ENCODE measurements at regions not wholly inside any gene's neighbourhood (a gene's known extent, or its start where the extent isn't known, plus 50 kb on each side); places are given as distances from the start of the nearest gene placed in this dataset.

- no peak for DNase-seq
- Histone ChIP-seq H3K9me3 (no peaks in the 10 kb centered on the region), H3K27me3 (no peaks in the 10 kb centered on the region), H3K4me1 (no peaks in the 10 kb centered on the region), H3K4me3 (no peak overlapping the region), H3K27ac (no peak overlapping the region), H3K36me3 (no peaks in the 10 kb centered on the region)
- intact Hi-C loops (cut with DNase I; ENCODE audit: low total_unique reads), result no loop called here
- no peak for TF ChIP-seq POLR2A (IDR thresholded peaks at IDR 0.05)
These were observed 276.0 kb upstream of the PLD5 start for GRCh38 chr1:242800521-242800920.

- no peak for DNase-seq
- Histone ChIP-seq H3K27ac (no peak overlapping the region), H3K9me3 (no peaks in the 10 kb centered on the region), H3K36me3 (no peaks in the 10 kb centered on the region), H3K27me3 (no peaks in the 10 kb centered on the region), H3K4me1 (no peaks in the 10 kb centered on the region), H3K4me3 (no peak overlapping the region)
- no peak for TF ChIP-seq POLR2A (IDR thresholded peaks at IDR 0.05)
- TF ChIP-seq, protein P1, sequence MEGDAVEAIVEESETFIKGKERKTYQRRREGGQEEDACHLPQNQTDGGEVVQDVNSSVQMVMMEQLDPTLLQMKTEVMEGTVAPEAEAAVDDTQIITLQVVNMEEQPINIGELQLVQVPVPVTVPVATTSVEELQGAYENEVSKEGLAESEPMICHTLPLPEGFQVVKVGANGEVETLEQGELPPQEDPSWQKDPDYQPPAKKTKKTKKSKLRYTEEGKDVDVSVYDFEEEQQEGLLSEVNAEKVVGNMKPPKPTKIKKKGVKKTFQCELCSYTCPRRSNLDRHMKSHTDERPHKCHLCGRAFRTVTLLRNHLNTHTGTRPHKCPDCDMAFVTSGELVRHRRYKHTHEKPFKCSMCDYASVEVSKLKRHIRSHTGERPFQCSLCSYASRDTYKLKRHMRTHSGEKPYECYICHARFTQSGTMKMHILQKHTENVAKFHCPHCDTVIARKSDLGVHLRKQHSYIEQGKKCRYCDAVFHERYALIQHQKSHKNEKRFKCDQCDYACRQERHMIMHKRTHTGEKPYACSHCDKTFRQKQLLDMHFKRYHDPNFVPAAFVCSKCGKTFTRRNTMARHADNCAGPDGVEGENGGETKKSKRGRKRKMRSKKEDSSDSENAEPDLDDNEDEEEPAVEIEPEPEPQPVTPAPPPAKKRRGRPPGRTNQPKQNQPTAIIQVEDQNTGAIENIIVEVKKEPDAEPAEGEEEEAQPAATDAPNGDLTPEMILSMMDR (IDR thresholded peaks at IDR 0.05), result no peak
- intact Hi-C loops (cut with DNase I; ENCODE audit: low total_unique reads), result no loop called here
These were observed 273.4 kb upstream of the PLD5 start for GRCh38 chr1:242797856-242798255.

DNA sequence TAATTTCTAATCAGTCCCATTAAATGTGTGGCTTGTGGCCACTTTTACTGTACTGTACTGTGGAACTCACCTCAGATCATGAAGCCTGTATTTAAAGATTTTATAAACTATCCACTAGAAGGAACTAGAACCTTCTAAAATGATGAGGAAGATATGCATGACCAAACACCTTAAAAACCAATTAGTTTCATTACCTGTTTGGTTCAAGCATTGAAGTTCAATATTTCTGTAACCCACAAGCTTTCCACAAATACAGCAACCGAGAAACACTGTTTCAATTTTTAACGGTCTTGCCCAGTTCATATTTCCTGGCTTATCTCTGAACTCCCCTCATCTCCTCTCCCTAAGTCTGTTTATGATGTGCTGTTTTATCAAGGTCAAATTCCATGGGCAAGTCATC is 264.3 kb upstream of the PLD5 start:
- Histone ChIP-seq H3K27me3 (no peaks in the 10 kb centered on the region), H3K36me3 (no peaks in the 10 kb centered on the region), H3K27ac (no peak overlapping the region), H3K4me3 (no peak overlapping the region), H3K4me1 (no peaks in the 10 kb centered on the region), H3K9me3 (no peaks in the 10 kb centered on the region)
- intact Hi-C loops (cut with DNase I; ENCODE audit: low total_unique reads), result no loop called here
- TF ChIP-seq, protein P1 (IDR thresholded peaks at IDR 0.05), result no peak
- TF ChIP-seq POLR2A (IDR thresholded peaks at IDR 0.05), result no peak
- DNase-seq, result no peak

DNA sequence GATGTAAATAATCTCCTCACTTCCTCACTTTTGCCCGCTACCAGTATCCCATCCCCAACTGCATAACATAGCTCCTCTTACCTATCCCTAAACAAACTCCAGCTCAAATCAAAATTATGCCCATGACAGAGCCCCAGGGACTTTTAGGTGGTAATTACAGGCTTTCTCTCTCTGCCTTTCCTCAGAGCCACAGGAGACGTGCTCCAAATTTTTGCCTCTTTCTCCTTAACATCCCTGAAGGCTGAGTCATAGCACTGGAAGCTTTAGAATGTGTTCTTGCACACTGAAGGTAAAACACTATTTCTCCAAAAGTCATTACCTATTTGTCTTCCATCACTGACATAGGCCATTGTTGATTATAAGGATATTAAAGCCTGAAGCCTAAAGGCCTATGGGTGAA is 263.5 kb upstream of the PLD5 start:
- Histone ChIP-seq H3K27ac (no peak overlapping the region), H3K9me3 (no peaks in the 10 kb centered on the region), H3K4me3 (no peak overlapping the region), H3K36me3 (no peaks in the 10 kb centered on the region), H3K4me1 (no peaks in the 10 kb centered on the region), H3K27me3 (no peaks in the 10 kb centered on the region)
- no peak for TF ChIP-seq POLR2A (IDR thresholded peaks at IDR 0.05)
- TF ChIP-seq, protein P1 (IDR thresholded peaks at IDR 0.05), result no peak
- DNase-seq, result no peak
- intact Hi-C loops (cut with DNase I; ENCODE audit: low total_unique reads), result no loop called here

DNA sequence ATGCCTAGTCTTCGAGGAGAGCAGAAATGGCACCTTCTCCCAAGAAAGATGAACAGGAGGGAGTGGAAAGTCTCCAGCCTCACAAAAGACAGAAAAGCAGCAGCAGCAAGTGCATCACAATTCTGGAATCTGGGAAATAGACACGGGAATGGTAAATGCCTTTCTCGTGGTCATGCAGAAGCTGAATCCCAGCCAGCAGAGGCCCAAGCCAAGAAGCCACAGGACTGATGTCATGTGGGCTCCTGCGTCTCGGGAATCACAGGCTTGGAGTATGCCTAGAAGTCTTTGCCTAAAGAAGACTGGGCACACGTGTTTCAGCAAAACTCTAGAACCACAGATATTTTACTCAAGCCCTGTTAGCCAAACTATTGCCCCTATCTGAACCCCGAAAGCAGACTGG is 260.3 kb upstream of the PLD5 start:
- TF ChIP-seq, protein P1 (IDR thresholded peaks at IDR 0.05), result no peak
- TF ChIP-seq POLR2A (IDR thresholded peaks at IDR 0.05), result no peak
- Histone ChIP-seq H3K27me3 (no peaks in the 10 kb centered on the region), H3K27ac (no peak overlapping the region), H3K4me3 (no peak overlapping the region), H3K4me1 (no peaks in the 10 kb centered on the region), H3K36me3 (no peaks in the 10 kb centered on the region), H3K9me3 (no peaks in the 10 kb centered on the region)
- DNase-seq, result no peak
- intact Hi-C loops (cut with DNase I; ENCODE audit: low total_unique reads), result no loop called here

DNA sequence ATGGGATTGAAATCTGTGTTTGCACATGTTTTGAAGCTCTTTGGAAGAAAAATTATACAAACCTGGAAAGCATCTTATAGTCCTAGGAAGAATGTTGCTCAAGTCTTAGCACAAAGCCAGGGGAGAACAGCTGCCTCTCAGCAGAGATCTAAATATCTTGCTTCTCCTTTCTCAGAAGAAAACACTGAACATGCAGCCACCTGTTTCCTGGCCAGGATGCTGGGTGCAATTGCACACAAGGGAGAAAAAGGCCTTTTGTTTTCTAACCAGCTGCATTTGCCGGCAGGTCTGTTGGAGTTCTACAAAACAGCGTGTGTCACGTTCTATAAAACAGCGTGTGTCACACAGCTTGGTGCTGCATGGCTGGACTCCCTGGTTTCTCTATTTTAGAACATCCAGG is 259.6 kb upstream of the PLD5 start:
- TF ChIP-seq, protein P1 (IDR thresholded peaks at IDR 0.05), result no peak
- TF ChIP-seq POLR2A (IDR thresholded peaks at IDR 0.05), result no peak
- DNase-seq, result no peak
- Histone ChIP-seq H3K4me1 (no peaks in the 10 kb centered on the region), H3K27me3 (no peaks in the 10 kb centered on the region), H3K36me3 (no peaks in the 10 kb centered on the region), H3K27ac (no peak overlapping the region), H3K4me3 (no peak overlapping the region), H3K9me3 (no peaks in the 10 kb centered on the region)
- intact Hi-C loops (cut with DNase I; ENCODE audit: low total_unique reads), result no loop called here
